Skeletal muscle cell (primary cell): ENCODE measurements at regions not wholly inside any gene's neighbourhood (a gene's known extent, or its start where the extent isn't known, plus 50 kb on each side); places are given as distances from the start of the nearest gene placed in this dataset.
"Not testable (repeated sequence)": the region's sequence is repeated elsewhere in the genome, so short reads cannot be mapped to it uniquely, and the experiment has no call there.

Experiments used
- DNase-seq: peaks from one replicate; pipeline ENCODE4 v3.0.0-alpha.2; 2010; ENCODE audit warnings: low read depth
- H3K4me3 ChIP-seq: 2 replicates; pipeline ENCODE4 v1.5.1; 2011; ENCODE audit warnings: low read depth, mild to moderate bottlenecking, control low read depth, low read length, moderate library complexity

DNA sequence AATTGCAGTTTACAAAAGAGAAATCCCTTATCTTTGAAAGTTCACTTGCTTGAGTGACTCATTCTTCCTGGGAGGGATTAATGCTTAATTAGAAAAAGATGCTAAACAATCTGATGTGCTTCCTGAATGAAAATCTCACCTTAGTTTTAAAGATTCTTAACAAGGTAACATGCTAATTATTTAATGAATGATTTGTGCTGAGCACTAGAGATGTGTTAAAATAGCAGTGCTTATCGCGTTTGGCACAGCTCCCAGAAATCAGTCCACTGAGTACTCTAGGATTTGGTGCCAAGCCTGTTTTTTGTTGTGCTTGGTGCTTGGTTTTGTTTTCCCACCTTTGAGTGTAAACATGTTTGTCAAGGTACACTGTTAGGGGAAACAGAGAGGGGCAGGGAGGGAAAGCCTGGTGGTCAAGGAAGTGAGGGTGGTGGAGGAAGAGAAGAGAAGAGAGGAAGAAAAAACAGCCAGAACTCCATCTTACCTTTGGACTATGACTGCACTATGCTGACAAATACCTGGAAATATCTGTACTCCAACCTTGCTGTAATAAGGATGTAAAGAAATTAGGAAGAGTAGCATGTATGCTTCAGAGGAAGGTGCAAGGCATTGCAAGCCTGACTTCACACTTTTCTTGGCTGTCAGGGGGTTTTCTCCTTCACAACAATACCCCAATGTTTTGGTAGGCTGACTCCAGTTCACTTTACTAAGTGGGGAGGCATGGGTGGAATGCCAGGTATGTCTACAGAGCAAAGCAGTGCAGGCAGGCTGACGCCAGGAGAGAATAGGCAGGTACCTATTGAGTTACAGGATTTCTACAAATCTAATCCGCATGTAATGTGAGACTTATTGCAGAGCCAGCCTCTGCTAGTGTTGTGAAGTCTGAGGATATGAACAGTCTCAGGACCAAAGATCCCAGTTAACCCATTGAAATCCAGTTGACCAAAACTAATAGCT, 157.2 kb upstream of the ISL1 start:
- DNase-seq = no peak
- no peak overlapping the region for H3K4me3 ChIP-seq

DNA sequence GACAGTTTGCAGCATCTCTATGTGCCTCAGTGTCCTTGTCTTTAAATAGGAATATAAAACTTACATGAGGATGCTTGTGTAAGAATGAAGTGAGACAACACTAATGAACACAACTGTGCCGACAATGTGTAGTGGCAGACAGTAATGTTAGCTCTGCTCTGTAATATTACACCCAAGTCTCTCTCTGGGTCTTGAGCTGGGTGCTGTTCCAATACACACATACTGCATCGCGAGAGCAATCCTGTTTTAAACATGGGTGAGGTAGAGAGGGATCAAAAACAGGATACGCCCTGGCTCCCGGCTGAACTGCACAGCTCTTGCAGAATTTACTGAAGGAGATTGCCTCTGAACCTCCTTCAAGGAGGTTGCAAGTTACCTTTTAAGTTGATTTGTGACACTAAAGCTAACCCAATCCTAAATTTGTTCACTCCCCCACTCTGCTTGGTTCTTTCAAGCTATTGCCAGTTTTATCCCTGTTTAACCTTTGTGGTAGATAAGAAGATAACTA, 155.2 kb upstream of the ISL1 start:
- DNase-seq = no peak
- no peak overlapping the region for H3K4me3 ChIP-seq

DNA sequence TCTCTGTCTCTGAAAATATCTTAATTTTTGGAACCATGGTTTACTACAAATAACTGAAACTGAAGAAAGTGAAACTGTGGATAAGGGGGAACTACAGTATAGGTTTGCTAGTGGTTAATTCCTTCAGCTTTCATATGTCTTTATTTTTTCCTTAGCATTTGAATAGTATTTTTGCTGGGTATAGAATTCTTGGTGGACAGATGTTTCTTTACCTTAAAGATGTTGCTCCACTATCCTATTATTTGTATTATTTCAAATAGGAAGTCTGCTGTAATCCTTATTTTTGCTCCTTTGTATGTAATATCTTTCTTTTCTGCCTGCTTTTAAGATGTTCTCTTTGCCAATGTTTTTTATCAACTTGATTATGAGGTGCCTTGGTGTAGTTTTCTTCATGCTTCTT, 152.9 kb upstream of the ISL1 start:
- no peak for DNase-seq
- H3K4me3 ChIP-seq = no peak overlapping the region

GRCh38 chr5:51242456-51242855, 140.8 kb upstream of the ISL1 start:
- DNase-seq = no peak

GRCh38 chr5:51250957-51251356, 132.3 kb upstream of the ISL1 start:
- DNase-seq, H3K4me3 ChIP-seq: not testable (repeated sequence)

More at GRCh38 chr5:51242456-51242855, 140.8 kb upstream of the ISL1 start:
- no peak overlapping the region for H3K4me3 ChIP-seq

GRCh38 chr5:51271261-51271660, 112.0 kb upstream of the ISL1 start:
- no peak overlapping the region for H3K4me3 ChIP-seq
- DNase-seq = no peak

GRCh38 chr5:51273021-51273420, 110.2 kb upstream of the ISL1 start:
- H3K4me3 ChIP-seq = no peak overlapping the region
- no peak for DNase-seq

- DNase-seq = no peak
- no peak overlapping the region for H3K4me3 ChIP-seq
These were observed 109.4 kb upstream of the ISL1 start for GRCh38 chr5:51273871-51274270.

- no peak for DNase-seq
- no peak overlapping the region for H3K4me3 ChIP-seq
These were observed 107.8 kb upstream of the ISL1 start for GRCh38 chr5:51275428-51275827.

DNA sequence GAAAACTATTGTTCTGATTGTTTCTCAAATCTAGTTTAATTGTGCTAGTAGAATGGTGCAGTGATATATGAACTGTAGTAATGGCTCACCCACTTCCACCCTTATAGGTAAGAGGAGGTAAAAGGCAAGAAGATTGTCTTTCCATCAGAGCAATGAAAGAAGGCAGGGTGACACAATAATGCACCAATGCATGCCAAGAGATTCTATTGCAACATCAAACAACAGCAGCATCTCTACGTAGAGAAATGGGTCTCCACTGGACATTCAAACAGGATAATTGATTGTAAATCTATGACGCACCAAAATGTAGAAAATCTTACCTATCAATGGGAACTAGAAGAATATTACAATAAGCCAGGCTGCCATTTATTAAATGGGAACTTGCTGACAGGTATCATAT, 107.0 kb upstream of the ISL1 start:
- no peak overlapping the region for H3K4me3 ChIP-seq
- no peak for DNase-seq

DNA sequence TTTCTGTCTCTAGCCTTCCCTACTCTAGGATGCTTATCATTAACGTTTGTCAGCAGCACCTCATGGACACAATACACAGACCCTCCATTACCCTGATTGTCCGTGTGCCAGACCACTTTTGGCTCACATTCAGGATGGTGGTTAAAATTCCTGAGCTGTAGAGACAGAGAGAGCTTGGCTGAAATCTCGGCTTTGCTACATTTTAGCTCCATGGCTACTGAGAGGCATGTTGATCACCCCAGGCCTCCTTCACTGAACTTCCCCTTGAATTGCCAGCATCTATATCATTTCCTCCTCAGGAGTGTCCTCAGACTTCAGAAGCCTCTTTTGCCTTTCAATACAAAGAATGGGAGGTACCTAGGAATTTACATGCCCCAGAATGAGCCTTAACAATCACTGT, 104.7 kb upstream of the ISL1 start:
- no peak for DNase-seq
- no peak overlapping the region for H3K4me3 ChIP-seq

DNA sequence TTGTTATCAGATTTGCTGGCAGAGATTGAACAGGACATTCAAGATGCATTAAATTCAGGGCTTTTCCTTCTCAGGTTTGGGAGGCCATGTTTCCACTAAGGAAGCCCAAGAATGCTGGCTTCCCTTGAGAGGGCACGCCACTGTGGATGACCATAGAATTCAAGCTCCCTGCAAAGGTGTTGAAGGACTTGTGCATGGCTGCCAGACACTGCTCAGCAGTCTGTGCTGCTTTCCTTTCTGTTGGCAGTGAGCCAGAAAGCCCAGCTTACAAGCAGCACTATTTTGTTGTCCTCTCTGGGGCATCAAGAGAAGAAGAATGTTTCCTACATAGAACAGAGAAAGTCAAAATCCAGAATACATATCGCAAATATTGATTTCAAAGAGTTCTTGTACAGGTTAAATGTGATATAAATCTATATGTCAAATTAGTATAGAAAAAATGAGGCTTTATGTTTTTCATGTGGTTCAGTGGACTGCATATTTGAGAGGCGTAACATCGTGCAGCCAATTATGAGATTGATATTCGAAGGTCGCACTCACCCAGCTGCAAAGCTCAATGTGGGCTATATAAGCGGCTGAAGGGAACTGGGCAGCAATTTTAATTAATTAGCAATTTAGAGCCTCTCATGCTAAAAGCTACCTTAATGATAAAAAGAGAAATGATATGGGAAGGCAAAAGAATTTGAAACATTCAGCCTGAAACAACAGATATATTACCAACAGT, 103.1 kb upstream of the ISL1 start:
- H3K4me3 ChIP-seq = no peak overlapping the region
- DNase-seq = no peak

- H3K4me3 ChIP-seq = no peak overlapping the region
- DNase-seq = no peak
These were observed 97.2 kb upstream of the ISL1 start for GRCh38 chr5:51286046-51286445.

- no peak overlapping the region for H3K4me3 ChIP-seq
- DNase-seq = no peak
These were observed 80.9 kb upstream of the ISL1 start for GRCh38 chr5:51302343-51302742.

GRCh38 chr5:51326844-51327243, 56.4 kb upstream of the ISL1 start:
- no peak overlapping the region for H3K4me3 ChIP-seq
- DNase-seq = no peak
